WTC11 (cell line): ENCODE measurements at regions not wholly inside any gene's neighbourhood (a gene's known extent, or its start where the extent isn't known, plus 50 kb on each side); places are given as distances from the start of the nearest gene placed in this dataset.
"Not testable (repeated sequence)": the region's sequence is repeated elsewhere in the genome, so short reads cannot be mapped to it uniquely, and the experiment has no call there.

ENCODE experiments used
- ATAC-seq: fragments of 200-7000 bp; cut with Tn5 transposase; 2 replicates; pipeline ENCODE4 v1.10.0; 2021; ENCODE audit warnings: mild to moderate bottlenecking, moderate library complexity
- CTCF ChIA-PET: fragments of 300-600 bp; sonication (Branson Sonifier 250); formaldehyde crosslinking; loops from one replicate; lab custom pipeline; 2021; ENCODE audit warnings: antibody characterized with exemption; lab: Charles Lee
- POLR2A ChIA-PET: fragments of 350-600 bp; sonication (Branson Sonifier 250); formaldehyde crosslinking; loops from one replicate; lab custom pipeline; 2021; ENCODE audit warnings: antibody characterized with exemption; lab: Charles Lee
- DNase-seq: peaks from one replicate; pipeline ENCODE4 v3.0.0; 2021; ENCODE audit warnings: low spot score
- H3K27ac Mint-ChIP-seq: 2 replicates; pipeline ENCODE4 v1.8.0; 2021; ENCODE audit warnings: mixed read lengths
- H3K27me3 Mint-ChIP-seq: 2 replicates; pipeline ENCODE4 v1.8.0; 2021; ENCODE audit warnings: low read depth, mild to moderate bottlenecking, moderate library complexity, mixed read lengths
- H3K36me3 Mint-ChIP-seq: 2 replicates; pipeline ENCODE4 v1.8.0; 2021; ENCODE audit warnings: mixed read lengths
- H3K4me1 Mint-ChIP-seq: 2 replicates; pipeline ENCODE4 v1.8.0; 2022; ENCODE audit warnings: mixed read lengths
- H3K4me3 Mint-ChIP-seq: 2 replicates; pipeline ENCODE4 v1.8.0; 2021; ENCODE audit warnings: mild to moderate bottlenecking, moderate library complexity, mixed read lengths
- H3K9me3 Mint-ChIP-seq: 2 replicates; pipeline ENCODE4 v1.8.0; 2021; ENCODE audit warnings: mixed read lengths
- CBFB ChIP-seq: sonication (generic); formaldehyde crosslinking; IDR thresholded peaks from 2 replicates; pipeline ENCODE4 v1.8.1; 2022; ENCODE audit warnings: mild to moderate bottlenecking, low read depth, missing genetic modification reagents
- CREM ChIP-seq: sonication (generic); formaldehyde crosslinking; IDR thresholded peaks from 2 replicates; pipeline ENCODE4 v1.8.1; 2022; ENCODE audit warnings: mild to moderate bottlenecking, missing genetic modification reagents, moderate library complexity
- EMX1 ChIP-seq: fragments of 250-450 bp; sonication (Bioruptor Pico); IDR thresholded peaks from 2 replicates; pipeline ENCODE4 v1.8.0; 2021; ENCODE audit warnings: mild to moderate bottlenecking
- FOXJ3 ChIP-seq: sonication (generic); formaldehyde crosslinking; IDR thresholded peaks from 2 replicates; pipeline ENCODE4 v1.9.0; 2021; ENCODE audit warnings: missing genetic modification reagents, mild to moderate bottlenecking, borderline replicate concordance
- NFATC4 ChIP-seq: fragments of 250-450 bp; sonication (Bioruptor Pico); IDR thresholded peaks from 2 replicates; pipeline ENCODE4 v1.9.0; 2021; ENCODE audit warnings: mild to moderate bottlenecking
- OVOL2 ChIP-seq: fragments of 250-450 bp; sonication (Bioruptor Pico); IDR thresholded peaks from 2 replicates; pipeline ENCODE4 v1.9.0; 2021; ENCODE audit warnings: mild to moderate bottlenecking, borderline replicate concordance
- PRRX2 ChIP-seq: fragments of 250-450 bp; sonication (Bioruptor Pico); IDR thresholded peaks from 2 replicates; pipeline ENCODE4 v1.8.0; 2021; ENCODE audit warnings: mild to moderate bottlenecking
- RELA ChIP-seq: sonication (generic); formaldehyde crosslinking; IDR thresholded peaks from 2 replicates; pipeline ENCODE4 v1.8.1; 2022; ENCODE audit warnings: missing genetic modification reagents, mild to moderate bottlenecking, borderline replicate concordance
- SMAD3 ChIP-seq: sonication (generic); formaldehyde crosslinking; IDR thresholded peaks from 2 replicates; pipeline ENCODE4 v1.8.0; 2022; ENCODE audit warnings: missing genetic modification reagents, mild to moderate bottlenecking, borderline replicate concordance
- TEAD4 ChIP-seq: sonication (generic); formaldehyde crosslinking; IDR thresholded peaks from 2 replicates; pipeline ENCODE4 v1.8.0; 2022; ENCODE audit warnings: mild to moderate bottlenecking, missing genetic modification reagents
- ZNF138 ChIP-seq: sonication (generic); formaldehyde crosslinking; conservative IDR thresholded peaks from 2 replicates; pipeline ENCODE4 v1.8.1; 2022; ENCODE audit warnings: mild to moderate bottlenecking, moderate library complexity, missing genetic modification reagents
- ZNF219 ChIP-seq: sonication (generic); formaldehyde crosslinking; IDR thresholded peaks from 2 replicates; pipeline ENCODE4 v1.8.0; 2023; ENCODE audit warnings: missing genetic modification reagents, mild to moderate bottlenecking, borderline replicate concordance
- TF ChIP-seq, protein P1 (sequence below): sonication (generic); formaldehyde crosslinking; IDR thresholded peaks from 2 replicates; pipeline ENCODE4 v1.8.0; 2022; ENCODE audit warnings: missing genetic modification reagents
- TF ChIP-seq, protein P2 (sequence below): sonication (generic); formaldehyde crosslinking; IDR thresholded peaks from 2 replicates; pipeline ENCODE4 v1.8.1; 2023; ENCODE audit warnings: mild to moderate bottlenecking, missing genetic modification reagents
- TF ChIP-seq, protein P3 (sequence below): sonication (generic); formaldehyde crosslinking; IDR thresholded peaks from 2 replicates; pipeline ENCODE4 v1.8.0; 2023; ENCODE audit warnings: mild to moderate bottlenecking, missing genetic modification reagents
- TF ChIP-seq, protein P4 (sequence below): sonication (generic); formaldehyde crosslinking; IDR thresholded peaks from 2 replicates; pipeline ENCODE4 v1.8.1; 2022; ENCODE audit warnings: mild to moderate bottlenecking, moderate library complexity, missing genetic modification reagents
- TF ChIP-seq, protein P5 (sequence below): sonication (generic); formaldehyde crosslinking; conservative IDR thresholded peaks from 2 replicates; pipeline ENCODE4 v1.8.1; 2022; ENCODE audit warnings: mild to moderate bottlenecking, missing genetic modification reagents
- TF ChIP-seq, protein P6 (sequence below): fragments of 250-450 bp; sonication (Bioruptor Pico); IDR thresholded peaks from 2 replicates; pipeline ENCODE4 v1.9.0; 2021; ENCODE audit warnings: mild to moderate bottlenecking
- TF ChIP-seq, protein P7 (sequence below): sonication (generic); formaldehyde crosslinking; IDR thresholded peaks from 2 replicates; pipeline ENCODE4 v1.8.0; 2022; ENCODE audit warnings: mild to moderate bottlenecking, missing genetic modification reagents

DNA sequence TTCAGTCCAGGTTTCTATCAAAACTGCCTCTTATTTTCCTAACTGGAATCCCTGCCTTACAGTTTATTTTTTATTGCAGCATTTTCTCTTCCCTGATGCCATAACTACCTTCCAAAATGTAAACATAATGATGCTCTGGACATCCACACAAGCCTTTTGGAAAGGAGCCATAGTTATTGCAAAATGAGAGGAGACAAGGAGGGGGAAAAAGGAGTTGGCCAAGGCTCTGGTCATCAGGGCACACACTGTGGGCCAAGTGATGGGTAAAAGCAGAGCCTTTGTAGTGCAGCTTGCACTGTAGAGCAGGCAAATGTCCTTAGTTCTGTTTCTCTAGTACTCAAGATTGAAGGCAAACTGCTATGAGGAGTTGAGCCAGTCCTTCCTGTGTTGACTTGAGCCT, 289.3 kb upstream of the MTPN start:
- peaks cover 70% of the 10 kb centered on the region for H3K9me3 Mint-ChIP-seq
- DNase-seq (no peak), ATAC-seq (no peak)
- ChIA-PET CTCF (no interaction called here), POLR2A (no interaction called here)
- H3K4me1 Mint-ChIP-seq: no peaks in the 10 kb centered on the region; the same call in 1 of the 2 replicates
- H3K4me3 Mint-ChIP-seq: no peak overlapping the region
- TF ChIP-seq EMX1 (CRISPR knock-in tag): no peak
- TF ChIP-seq, protein P1, sequence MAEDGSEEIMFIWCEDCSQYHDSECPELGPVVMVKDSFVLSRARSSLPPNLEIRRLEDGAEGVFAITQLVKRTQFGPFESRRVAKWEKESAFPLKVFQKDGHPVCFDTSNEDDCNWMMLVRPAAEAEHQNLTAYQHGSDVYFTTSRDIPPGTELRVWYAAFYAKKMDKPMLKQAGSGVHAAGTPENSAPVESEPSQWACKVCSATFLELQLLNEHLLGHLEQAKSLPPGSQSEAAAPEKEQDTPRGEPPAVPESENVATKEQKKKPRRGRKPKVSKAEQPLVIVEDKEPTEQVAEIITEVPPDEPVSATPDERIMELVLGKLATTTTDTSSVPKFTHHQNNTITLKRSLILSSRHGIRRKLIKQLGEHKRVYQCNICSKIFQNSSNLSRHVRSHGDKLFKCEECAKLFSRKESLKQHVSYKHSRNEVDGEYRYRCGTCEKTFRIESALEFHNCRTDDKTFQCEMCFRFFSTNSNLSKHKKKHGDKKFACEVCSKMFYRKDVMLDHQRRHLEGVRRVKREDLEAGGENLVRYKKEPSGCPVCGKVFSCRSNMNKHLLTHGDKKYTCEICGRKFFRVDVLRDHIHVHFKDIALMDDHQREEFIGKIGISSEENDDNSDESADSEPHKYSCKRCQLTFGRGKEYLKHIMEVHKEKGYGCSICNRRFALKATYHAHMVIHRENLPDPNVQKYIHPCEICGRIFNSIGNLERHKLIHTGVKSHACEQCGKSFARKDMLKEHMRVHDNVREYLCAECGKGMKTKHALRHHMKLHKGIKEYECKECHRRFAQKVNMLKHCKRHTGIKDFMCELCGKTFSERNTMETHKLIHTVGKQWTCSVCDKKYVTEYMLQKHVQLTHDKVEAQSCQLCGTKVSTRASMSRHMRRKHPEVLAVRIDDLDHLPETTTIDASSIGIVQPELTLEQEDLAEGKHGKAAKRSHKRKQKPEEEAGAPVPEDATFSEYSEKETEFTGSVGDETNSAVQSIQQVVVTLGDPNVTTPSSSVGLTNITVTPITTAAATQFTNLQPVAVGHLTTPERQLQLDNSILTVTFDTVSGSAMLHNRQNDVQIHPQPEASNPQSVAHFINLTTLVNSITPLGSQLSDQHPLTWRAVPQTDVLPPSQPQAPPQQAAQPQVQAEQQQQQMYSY: no peak
- TF ChIP-seq, protein P2, sequence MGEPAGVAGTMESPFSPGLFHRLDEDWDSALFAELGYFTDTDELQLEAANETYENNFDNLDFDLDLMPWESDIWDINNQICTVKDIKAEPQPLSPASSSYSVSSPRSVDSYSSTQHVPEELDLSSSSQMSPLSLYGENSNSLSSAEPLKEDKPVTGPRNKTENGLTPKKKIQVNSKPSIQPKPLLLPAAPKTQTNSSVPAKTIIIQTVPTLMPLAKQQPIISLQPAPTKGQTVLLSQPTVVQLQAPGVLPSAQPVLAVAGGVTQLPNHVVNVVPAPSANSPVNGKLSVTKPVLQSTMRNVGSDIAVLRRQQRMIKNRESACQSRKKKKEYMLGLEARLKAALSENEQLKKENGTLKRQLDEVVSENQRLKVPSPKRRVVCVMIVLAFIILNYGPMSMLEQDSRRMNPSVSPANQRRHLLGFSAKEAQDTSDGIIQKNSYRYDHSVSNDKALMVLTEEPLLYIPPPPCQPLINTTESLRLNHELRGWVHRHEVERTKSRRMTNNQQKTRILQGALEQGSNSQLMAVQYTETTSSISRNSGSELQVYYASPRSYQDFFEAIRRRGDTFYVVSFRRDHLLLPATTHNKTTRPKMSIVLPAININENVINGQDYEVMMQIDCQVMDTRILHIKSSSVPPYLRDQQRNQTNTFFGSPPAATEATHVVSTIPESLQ (CRISPR knock-in tag): no peak
- TF ChIP-seq, protein P3, sequence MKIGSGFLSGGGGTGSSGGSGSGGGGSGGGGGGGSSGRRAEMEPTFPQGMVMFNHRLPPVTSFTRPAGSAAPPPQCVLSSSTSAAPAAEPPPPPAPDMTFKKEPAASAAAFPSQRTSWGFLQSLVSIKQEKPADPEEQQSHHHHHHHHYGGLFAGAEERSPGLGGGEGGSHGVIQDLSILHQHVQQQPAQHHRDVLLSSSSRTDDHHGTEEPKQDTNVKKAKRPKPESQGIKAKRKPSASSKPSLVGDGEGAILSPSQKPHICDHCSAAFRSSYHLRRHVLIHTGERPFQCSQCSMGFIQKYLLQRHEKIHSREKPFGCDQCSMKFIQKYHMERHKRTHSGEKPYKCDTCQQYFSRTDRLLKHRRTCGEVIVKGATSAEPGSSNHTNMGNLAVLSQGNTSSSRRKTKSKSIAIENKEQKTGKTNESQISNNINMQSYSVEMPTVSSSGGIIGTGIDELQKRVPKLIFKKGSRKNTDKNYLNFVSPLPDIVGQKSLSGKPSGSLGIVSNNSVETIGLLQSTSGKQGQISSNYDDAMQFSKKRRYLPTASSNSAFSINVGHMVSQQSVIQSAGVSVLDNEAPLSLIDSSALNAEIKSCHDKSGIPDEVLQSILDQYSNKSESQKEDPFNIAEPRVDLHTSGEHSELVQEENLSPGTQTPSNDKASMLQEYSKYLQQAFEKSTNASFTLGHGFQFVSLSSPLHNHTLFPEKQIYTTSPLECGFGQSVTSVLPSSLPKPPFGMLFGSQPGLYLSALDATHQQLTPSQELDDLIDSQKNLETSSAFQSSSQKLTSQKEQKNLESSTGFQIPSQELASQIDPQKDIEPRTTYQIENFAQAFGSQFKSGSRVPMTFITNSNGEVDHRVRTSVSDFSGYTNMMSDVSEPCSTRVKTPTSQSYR: no peak
- no peak for TF ChIP-seq SMAD3 (CRISPR knock-in tag)
- TF ChIP-seq, protein P4, sequence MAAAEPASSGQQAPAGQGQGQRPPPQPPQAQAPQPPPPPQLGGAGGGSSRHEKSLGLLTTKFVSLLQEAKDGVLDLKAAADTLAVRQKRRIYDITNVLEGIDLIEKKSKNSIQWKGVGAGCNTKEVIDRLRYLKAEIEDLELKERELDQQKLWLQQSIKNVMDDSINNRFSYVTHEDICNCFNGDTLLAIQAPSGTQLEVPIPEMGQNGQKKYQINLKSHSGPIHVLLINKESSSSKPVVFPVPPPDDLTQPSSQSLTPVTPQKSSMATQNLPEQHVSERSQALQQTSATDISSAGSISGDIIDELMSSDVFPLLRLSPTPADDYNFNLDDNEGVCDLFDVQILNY (CRISPR knock-in tag): no peak
- no peak for TF ChIP-seq RELA (CRISPR knock-in tag)
- TF ChIP-seq, protein P5, sequence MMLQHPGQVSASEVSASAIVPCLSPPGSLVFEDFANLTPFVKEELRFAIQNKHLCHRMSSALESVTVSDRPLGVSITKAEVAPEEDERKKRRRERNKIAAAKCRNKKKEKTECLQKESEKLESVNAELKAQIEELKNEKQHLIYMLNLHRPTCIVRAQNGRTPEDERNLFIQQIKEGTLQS: no peak
- no peak for TF ChIP-seq CREM (CRISPR knock-in tag)
- no peak for TF ChIP-seq NFATC4 (CRISPR knock-in tag)
- TF ChIP-seq, protein P6, sequence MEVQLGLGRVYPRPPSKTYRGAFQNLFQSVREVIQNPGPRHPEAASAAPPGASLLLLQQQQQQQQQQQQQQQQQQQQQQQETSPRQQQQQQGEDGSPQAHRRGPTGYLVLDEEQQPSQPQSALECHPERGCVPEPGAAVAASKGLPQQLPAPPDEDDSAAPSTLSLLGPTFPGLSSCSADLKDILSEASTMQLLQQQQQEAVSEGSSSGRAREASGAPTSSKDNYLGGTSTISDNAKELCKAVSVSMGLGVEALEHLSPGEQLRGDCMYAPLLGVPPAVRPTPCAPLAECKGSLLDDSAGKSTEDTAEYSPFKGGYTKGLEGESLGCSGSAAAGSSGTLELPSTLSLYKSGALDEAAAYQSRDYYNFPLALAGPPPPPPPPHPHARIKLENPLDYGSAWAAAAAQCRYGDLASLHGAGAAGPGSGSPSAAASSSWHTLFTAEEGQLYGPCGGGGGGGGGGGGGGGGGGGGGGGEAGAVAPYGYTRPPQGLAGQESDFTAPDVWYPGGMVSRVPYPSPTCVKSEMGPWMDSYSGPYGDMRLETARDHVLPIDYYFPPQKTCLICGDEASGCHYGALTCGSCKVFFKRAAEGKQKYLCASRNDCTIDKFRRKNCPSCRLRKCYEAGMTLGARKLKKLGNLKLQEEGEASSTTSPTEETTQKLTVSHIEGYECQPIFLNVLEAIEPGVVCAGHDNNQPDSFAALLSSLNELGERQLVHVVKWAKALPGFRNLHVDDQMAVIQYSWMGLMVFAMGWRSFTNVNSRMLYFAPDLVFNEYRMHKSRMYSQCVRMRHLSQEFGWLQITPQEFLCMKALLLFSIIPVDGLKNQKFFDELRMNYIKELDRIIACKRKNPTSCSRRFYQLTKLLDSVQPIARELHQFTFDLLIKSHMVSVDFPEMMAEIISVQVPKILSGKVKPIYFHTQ (CRISPR knock-in tag): no peak
- TF ChIP-seq TEAD4 (CRISPR knock-in tag): no peak
- no peak for TF ChIP-seq ZNF138 (CRISPR knock-in tag)
- TF ChIP-seq ZNF219 (CRISPR knock-in tag): no peak
- TF ChIP-seq, protein P7, sequence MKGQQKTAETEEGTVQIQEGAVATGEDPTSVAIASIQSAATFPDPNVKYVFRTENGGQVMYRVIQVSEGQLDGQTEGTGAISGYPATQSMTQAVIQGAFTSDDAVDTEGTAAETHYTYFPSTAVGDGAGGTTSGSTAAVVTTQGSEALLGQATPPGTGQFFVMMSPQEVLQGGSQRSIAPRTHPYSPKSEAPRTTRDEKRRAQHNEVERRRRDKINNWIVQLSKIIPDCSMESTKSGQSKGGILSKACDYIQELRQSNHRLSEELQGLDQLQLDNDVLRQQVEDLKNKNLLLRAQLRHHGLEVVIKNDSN (CRISPR knock-in tag): no peak
- TF ChIP-seq FOXJ3 (CRISPR knock-in tag): no peak
- TF ChIP-seq OVOL2 (CRISPR knock-in tag): no peak
- TF ChIP-seq CBFB (CRISPR knock-in tag): no peak
- TF ChIP-seq PRRX2 (CRISPR knock-in tag): no peak
- no peak overlapping the region for H3K27ac Mint-ChIP-seq
- H3K27me3 Mint-ChIP-seq: no peaks in the 10 kb centered on the region
- H3K36me3 Mint-ChIP-seq: peaks cover 55% of the 10 kb centered on the region

DNA sequence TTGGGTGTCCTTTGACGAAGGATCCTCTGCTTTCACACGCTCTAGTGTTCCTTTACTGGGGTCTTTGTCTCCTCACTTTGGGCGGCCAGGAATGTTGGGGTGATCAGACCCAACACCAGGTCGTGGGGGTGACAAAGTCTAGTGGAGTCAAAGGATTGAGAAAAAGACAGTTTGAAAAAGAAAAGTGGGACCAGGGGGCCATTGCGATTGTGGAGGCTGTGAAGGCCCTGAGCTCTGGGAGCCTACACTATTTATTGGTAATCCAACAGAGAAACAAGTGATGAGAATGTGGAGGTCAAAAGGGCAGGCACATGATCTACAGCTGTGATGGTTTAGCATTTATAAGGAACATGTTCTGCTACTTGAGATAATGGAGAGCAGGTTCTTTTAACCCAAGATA, 287.1 kb upstream of the MTPN start:
- H3K27ac Mint-ChIP-seq, DNase-seq, ATAC-seq, H3K4me3 Mint-ChIP-seq, CTCF ChIA-PET, POLR2A ChIA-PET, H3K27me3 Mint-ChIP-seq, H3K4me1 Mint-ChIP-seq: not testable (repeated sequence)
- H3K36me3 Mint-ChIP-seq: peaks cover 75% of the 10 kb centered on the region
- peaks cover 89% of the 10 kb centered on the region for H3K9me3 Mint-ChIP-seq

DNA sequence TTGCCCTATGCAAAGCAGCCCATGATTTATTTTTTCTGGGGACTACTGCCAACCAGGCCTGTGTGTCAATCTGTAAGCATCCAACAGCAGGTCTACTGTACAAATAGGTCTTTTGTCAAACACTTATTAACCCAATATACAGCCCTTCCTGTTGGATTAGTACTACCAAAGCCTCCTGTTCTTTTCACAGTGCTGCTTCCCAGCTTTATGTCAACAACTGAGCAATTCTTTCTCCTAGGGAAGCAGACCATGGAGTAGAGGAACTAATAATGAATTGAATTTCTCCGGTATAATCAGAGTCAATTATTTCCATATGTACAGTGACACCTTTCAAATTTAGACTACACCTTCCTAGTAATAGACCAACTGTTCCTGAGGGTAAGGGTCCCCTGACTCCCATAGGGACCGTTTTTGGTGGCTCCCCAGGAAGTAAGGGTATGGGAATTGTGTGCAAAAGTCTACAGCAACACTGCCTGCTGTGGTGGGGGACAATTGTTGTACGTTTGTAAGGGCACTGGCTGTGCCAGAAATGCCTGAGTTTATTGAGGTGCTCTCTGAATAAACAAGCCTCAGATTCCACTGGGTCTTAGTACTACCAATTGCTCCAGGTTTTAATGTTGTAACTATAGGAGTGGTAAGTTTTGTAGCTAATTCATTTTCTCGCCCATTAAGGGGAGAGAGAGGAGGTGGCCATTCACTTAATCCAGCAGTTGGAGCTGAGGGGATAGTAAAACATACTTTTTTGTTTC, 286.1 kb upstream of the MTPN start:
- POLR2A ChIA-PET, H3K4me3 Mint-ChIP-seq, H3K4me1 Mint-ChIP-seq, H3K27ac Mint-ChIP-seq, H3K27me3 Mint-ChIP-seq, ATAC-seq, DNase-seq, CTCF ChIA-PET: not testable (repeated sequence)
- Mint-ChIP-seq H3K9me3 (peaks cover 82% of the 10 kb centered on the region), H3K36me3 (peaks cover 67% of the 10 kb centered on the region)
